Uterus (tissue), 3 donors: ENCODE measurements at regions not wholly inside any gene's neighbourhood (a gene's known extent, or its start where the extent isn't known, plus 50 kb on each side); places are given as distances from the start of the nearest gene placed in this dataset.

Source experiments
- DNase-seq, 2 donors: peaks; one replicate each; pipeline ENCODE4 v3.0.0-alpha.2; 2019 to 2020
- H3K27ac ChIP-seq, 2 donors: fragments of 200-600 bp; sonication (generic); 1 replicate in 1 of 2; 2 replicates in 1 of 2; pipeline ENCODE4 v1.5.1; 2016 to 2018
- H3K27me3 ChIP-seq, 2 donors: fragments of 200-600 bp; sonication (generic); one replicate each; pipeline ENCODE4 v1.5.1; 2018 to 2019; ENCODE audit warnings: control low read depth in 1 of 2
- H3K36me3 ChIP-seq, 2 donors: fragments of 200-600 bp; sonication (generic); one replicate each; pipeline ENCODE4 v1.5.1; 2019; ENCODE audit warnings: control low read depth in 1 of 2
- H3K4me1 ChIP-seq, 2 donors: fragments of 200-600 bp; sonication (generic); one replicate each; pipeline ENCODE4 v1.5.1; 2018 to 2019; ENCODE audit warnings: control low read depth in 1 of 2
- H3K4me3 ChIP-seq, 2 donors: fragments of 200-600 bp; sonication (generic); 1 replicate in 1 of 2; 2 replicates in 1 of 2; pipeline ENCODE4 v1.5.1; 2018 to 2019; ENCODE audit warnings: mild to moderate bottlenecking in 1 of 2
- H3K9me3 ChIP-seq, 2 donors: fragments of 200-600 bp; sonication (generic); one replicate each; pipeline ENCODE4 v1.5.1; 2019; ENCODE audit warnings: control low read depth in 1 of 2
- POLR2A ChIP-seq, 2 donors: fragments of 450-650 bp; IDR thresholded peaks; one replicate each; pipeline ENCODE4 v1.6.1; 2016; ENCODE audit warnings: antibody characterized with exemption in 2 of 2, mild to moderate bottlenecking in 1 of 2, moderate library complexity in 1 of 2
- intact Hi-C: fragments of 100-400 bp; cut with DNase I; formaldehyde crosslinking; loops from one replicate; pipeline ENCODE4 v1.15.1; 2023; ENCODE audit warnings: low total_unique reads
- TF ChIP-seq, protein P1 (sequence below), 4 experiments: fragments of 200-600 bp in 2 of 4; fragments of 450-650 bp in 2 of 4; sonication (generic) in 2 of 4; IDR thresholded peaks; one replicate each; pipeline ENCODE4 v1.5.1; 2016 to 2019; ENCODE audit warnings: antibody characterized with exemption in 4 of 4, mild to moderate bottlenecking in 2 of 4, moderate library complexity in 1 of 4
- donor health status: DM: yes; HTN: yes; CAD: no.

GRCh38 chr5:92402956-92403702 is 1020.0 kb upstream of the ARRDC3 start:
- Histone ChIP-seq H3K27me3 (no peaks in the 10 kb centered on the region), H3K9me3 (no peaks in the 10 kb centered on the region), H3K36me3 (no peaks in the 10 kb centered on the region), H3K27ac (no peak overlapping the region), H3K4me1 (no peaks in the 10 kb centered on the region), H3K4me3 (no peak overlapping the region)
- no peak for DNase-seq
- intact Hi-C loops = no loop called here
- no peak for TF ChIP-seq POLR2A (IDR thresholded peaks at IDR 0.05)
- TF ChIP-seq, protein P1, sequence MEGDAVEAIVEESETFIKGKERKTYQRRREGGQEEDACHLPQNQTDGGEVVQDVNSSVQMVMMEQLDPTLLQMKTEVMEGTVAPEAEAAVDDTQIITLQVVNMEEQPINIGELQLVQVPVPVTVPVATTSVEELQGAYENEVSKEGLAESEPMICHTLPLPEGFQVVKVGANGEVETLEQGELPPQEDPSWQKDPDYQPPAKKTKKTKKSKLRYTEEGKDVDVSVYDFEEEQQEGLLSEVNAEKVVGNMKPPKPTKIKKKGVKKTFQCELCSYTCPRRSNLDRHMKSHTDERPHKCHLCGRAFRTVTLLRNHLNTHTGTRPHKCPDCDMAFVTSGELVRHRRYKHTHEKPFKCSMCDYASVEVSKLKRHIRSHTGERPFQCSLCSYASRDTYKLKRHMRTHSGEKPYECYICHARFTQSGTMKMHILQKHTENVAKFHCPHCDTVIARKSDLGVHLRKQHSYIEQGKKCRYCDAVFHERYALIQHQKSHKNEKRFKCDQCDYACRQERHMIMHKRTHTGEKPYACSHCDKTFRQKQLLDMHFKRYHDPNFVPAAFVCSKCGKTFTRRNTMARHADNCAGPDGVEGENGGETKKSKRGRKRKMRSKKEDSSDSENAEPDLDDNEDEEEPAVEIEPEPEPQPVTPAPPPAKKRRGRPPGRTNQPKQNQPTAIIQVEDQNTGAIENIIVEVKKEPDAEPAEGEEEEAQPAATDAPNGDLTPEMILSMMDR (IDR thresholded peaks at IDR 0.05) = no peak

DNA sequence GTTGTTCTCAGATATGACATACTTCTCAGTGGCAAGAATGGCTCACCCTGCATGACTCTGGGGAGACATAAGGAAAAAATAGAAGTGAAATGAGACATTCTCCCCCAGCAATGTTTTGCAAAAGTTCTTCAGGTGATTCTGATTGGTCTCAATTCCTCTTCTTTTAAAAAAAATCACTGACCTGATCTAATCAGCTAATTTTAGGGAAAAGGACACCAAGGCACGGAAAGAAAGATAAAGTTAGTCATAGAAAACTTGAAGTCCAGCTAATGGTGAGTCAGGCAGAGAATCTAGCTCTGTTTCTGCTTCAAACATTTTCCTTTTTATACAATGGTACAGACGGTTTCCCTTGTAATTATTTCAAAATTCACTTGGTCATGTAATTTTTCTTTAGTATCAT is 1018.9 kb upstream of the ARRDC3 start:
- no peaks in the 10 kb centered on the region for H3K4me1 ChIP-seq
- no peaks in the 10 kb centered on the region for H3K36me3 ChIP-seq
- H3K27ac ChIP-seq = no peak overlapping the region
- H3K9me3 ChIP-seq = no peaks in the 10 kb centered on the region
- H3K4me3 ChIP-seq = no peak overlapping the region
- no peak for TF ChIP-seq POLR2A (IDR thresholded peaks at IDR 0.05)
- TF ChIP-seq, protein P1 (IDR thresholded peaks at IDR 0.05) = no peak
- intact Hi-C loops = no loop called here
- H3K27me3 ChIP-seq = no peaks in the 10 kb centered on the region
- DNase-seq = no peak

- H3K9me3 ChIP-seq = no peaks in the 10 kb centered on the region
- H3K27ac ChIP-seq = no peak overlapping the region
- no peak overlapping the region for H3K4me3 ChIP-seq
- no peaks in the 10 kb centered on the region for H3K36me3 ChIP-seq
- DNase-seq = no peak
- TF ChIP-seq, protein P1 (IDR thresholded peaks at IDR 0.05) = no peak
- TF ChIP-seq POLR2A (IDR thresholded peaks at IDR 0.05) = no peak
- H3K27me3 ChIP-seq = no peaks in the 10 kb centered on the region
- intact Hi-C loops = no loop called here
- no peaks in the 10 kb centered on the region for H3K4me1 ChIP-seq
These were observed 1018.4 kb upstream of the ARRDC3 start for GRCh38 chr5:92401492-92401891.

DNA sequence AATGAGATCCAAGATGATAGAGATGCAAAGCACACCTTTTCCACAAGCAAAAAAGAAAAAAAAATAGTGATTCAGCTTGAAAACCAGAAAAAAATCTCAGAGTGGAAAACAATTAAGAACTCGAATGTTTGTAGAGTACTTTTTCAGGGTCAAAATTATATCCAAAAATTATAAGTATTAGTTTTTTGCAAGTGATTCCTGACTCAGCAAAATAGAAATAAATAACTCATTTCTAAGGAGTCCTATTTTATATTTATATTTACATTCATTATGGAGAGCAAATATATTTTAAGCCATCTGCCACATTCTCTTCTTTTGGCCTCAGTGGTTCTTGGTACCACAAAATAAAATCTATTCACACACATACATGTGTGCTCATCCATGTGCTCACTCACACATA is 1011.8 kb upstream of the ARRDC3 start:
- no peak for DNase-seq
- no peak overlapping the region for H3K27ac ChIP-seq
- intact Hi-C loops = no loop called here

GRCh38 chr5:92390657-92391056 is 1007.5 kb upstream of the ARRDC3 start:
- peaks cover 0 to 4% of the 10 kb centered on the region in 2 donors for H3K9me3 ChIP-seq
- no peaks in the 10 kb centered on the region for H3K4me1 ChIP-seq
- no peak overlapping the region for H3K4me3 ChIP-seq
- H3K36me3 ChIP-seq = no peaks in the 10 kb centered on the region
- no peak for DNase-seq
- no peaks in the 10 kb centered on the region for H3K27me3 ChIP-seq
- no peak overlapping the region for H3K27ac ChIP-seq
- TF ChIP-seq, protein P1 (IDR thresholded peaks at IDR 0.05) = no peak
- TF ChIP-seq POLR2A (IDR thresholded peaks at IDR 0.05) = no peak
- intact Hi-C loops = no loop called here

More for the DNA sequence above, 1011.8 kb upstream of the ARRDC3 start:
- TF ChIP-seq, protein P1 (IDR thresholded peaks at IDR 0.05) = no peak
- TF ChIP-seq POLR2A (IDR thresholded peaks at IDR 0.05) = no peak
- Histone ChIP-seq H3K4me1 (no peaks in the 10 kb centered on the region), H3K4me3 (no peak overlapping the region), H3K36me3 (no peaks in the 10 kb centered on the region), H3K27me3 (no peaks in the 10 kb centered on the region), H3K9me3 (no peaks in the 10 kb centered on the region)
